Neuronal stem cell (in vitro differentiated cells): ENCODE measurements at regions not wholly inside any gene's neighbourhood (a gene's known extent, or its start where the extent isn't known, plus 50 kb on each side); places are given as distances from the start of the nearest gene placed in this dataset.

ENCODE experiments used
- DNase-seq: peaks from one replicate; pipeline ENCODE4 v3.0.0-alpha.2; 2013; ENCODE audit warnings: low spot score
- H2AFZ ChIP-seq: one replicate; pipeline ENCODE4 v1.6.1; 2013; ENCODE audit warnings: mild to moderate bottlenecking, low read length, inconsistent platforms
- H2AK5ac ChIP-seq: 2 replicates; pipeline ENCODE4 v1.6.1; 2013; ENCODE audit warnings: low read depth, mild to moderate bottlenecking, inconsistent platforms, low read length, moderate library complexity, mixed read lengths
- H2BK120ac ChIP-seq: 2 replicates; pipeline ENCODE4 v1.6.1; 2013; ENCODE audit warnings: low read depth, mild to moderate bottlenecking, inconsistent platforms, low read length, moderate library complexity, mixed read lengths
- H2BK12ac ChIP-seq: one replicate; pipeline ENCODE4 v1.6.1; 2013; ENCODE audit warnings: low read length, inconsistent platforms
- H2BK15ac ChIP-seq: 2 replicates; pipeline ENCODE4 v1.6.1; 2013; ENCODE audit warnings: mild to moderate bottlenecking, low read length, inconsistent platforms, mixed read lengths
- H2BK5ac ChIP-seq: one replicate; pipeline ENCODE4 v1.6.1; 2013; ENCODE audit warnings: inconsistent platforms, mild to moderate bottlenecking, low read length, moderate library complexity
- H3K14ac ChIP-seq: one replicate; pipeline ENCODE4 v1.6.1; 2013; ENCODE audit warnings: low read length, inconsistent platforms
- H3K18ac ChIP-seq: 2 replicates; pipeline ENCODE4 v1.6.1; 2013; ENCODE audit warnings: low read length, inconsistent platforms
- H3K23ac ChIP-seq: 2 replicates; pipeline ENCODE4 v1.6.1; 2013; ENCODE audit warnings: low read depth, mild to moderate bottlenecking, mixed read lengths, low read length, inconsistent platforms; ENCODE audit not compliant: poor library complexity
- H3K27ac ChIP-seq: replicated peaks from 3 replicates; pipeline ENCODE4 v1.5.1; 2013; ENCODE audit warnings: low read length, inconsistent platforms
- H3K27me3 ChIP-seq, 3 experiments: 2 replicates each; pipeline ENCODE4 v1.6.1; 2013; ENCODE audit warnings: low read length in 3 of 3, mild to moderate bottlenecking in 2 of 3, inconsistent platforms in 1 of 3, low read depth in 1 of 3, mixed read lengths in 1 of 3, moderate library complexity in 1 of 3; ENCODE audit not compliant: control insufficient read depth in 3 of 3, insufficient read depth in 3 of 3
- H3K36me3 ChIP-seq, 2 donors: replicated peaks in 1 of 2; 2 replicates each; pipeline ENCODE4 v1.6.1; 2013; ENCODE audit warnings: low read length in 2 of 2; ENCODE audit not compliant: control insufficient read depth in 2 of 2, insufficient read depth in 2 of 2
- H3K4ac ChIP-seq: 2 replicates; pipeline ENCODE4 v1.6.1; 2013; ENCODE audit warnings: inconsistent platforms, mild to moderate bottlenecking, low read length, moderate library complexity
- H3K4me1 ChIP-seq, 2 donors: 1 replicate in 1 of 2; 2 replicates in 1 of 2; pipeline ENCODE4 v1.6.1; 2013; ENCODE audit warnings: low read length in 2 of 2, low read depth in 1 of 2; ENCODE audit not compliant: control insufficient read depth in 2 of 2, insufficient read depth in 1 of 2
- H3K4me2 ChIP-seq: one replicate; pipeline ENCODE4 v1.6.1; 2013; ENCODE audit warnings: mild to moderate bottlenecking, low read length, inconsistent platforms; ENCODE audit not compliant: insufficient read depth, poor library complexity, severe bottlenecking
- H3K4me3 ChIP-seq, 2 donors: 2 replicates each; pipeline ENCODE4 v1.5.1; 2013; ENCODE audit warnings: low read length in 2 of 2, mild to moderate bottlenecking in 2 of 2, inconsistent platforms in 1 of 2, moderate library complexity in 1 of 2
- H3K79me1 ChIP-seq: one replicate; pipeline ENCODE4 v1.6.1; 2013; ENCODE audit warnings: low read depth, mild to moderate bottlenecking, inconsistent platforms, low read length, moderate library complexity
- H3K9ac ChIP-seq: one replicate; pipeline ENCODE4 v1.6.1; 2013; ENCODE audit warnings: mild to moderate bottlenecking, low read depth, low read length, inconsistent platforms; ENCODE audit not compliant: poor library complexity
- H3K9me3 ChIP-seq, 2 donors: replicated peaks in 1 of 2; 2 replicates each; pipeline versions ENCODE3 to v1.6.1; 2013; ENCODE audit warnings: low read length in 2 of 2, mild to moderate bottlenecking in 2 of 2, inconsistent platforms in 1 of 2, low read depth in 1 of 2, mixed read lengths in 1 of 2, moderate library complexity in 1 of 2; ENCODE audit not compliant: control insufficient read depth in 2 of 2, insufficient read depth in 1 of 2
- H4K8ac ChIP-seq: one replicate; pipeline ENCODE4 v1.6.1; 2013; ENCODE audit warnings: low read depth, mild to moderate bottlenecking, inconsistent platforms, low read length, moderate library complexity
- H4K91ac ChIP-seq: one replicate; pipeline ENCODE4 v1.6.1; 2013; ENCODE audit warnings: low read length, low read depth, mild to moderate bottlenecking, inconsistent platforms; ENCODE audit not compliant: poor library complexity
- WGBS, 2 donors: extraction: QIAGEN DNeasy Blood & Tissue Kit; methylation state at CpG; one replicate each; pipeline ENCODE4 v1.1.7; 2013; ENCODE audit warnings: missing lambda C conversion rate in 2 of 2, mixed read lengths in 1 of 2; ENCODE audit not compliant: insufficient read length in 2 of 2, insufficient replicate concordance in 1 of 2; ENCODE audit errors: extremely low coverage in 2 of 2; 5-methylcytosine and 5-hydroxymethylcytosine counted together

DNA sequence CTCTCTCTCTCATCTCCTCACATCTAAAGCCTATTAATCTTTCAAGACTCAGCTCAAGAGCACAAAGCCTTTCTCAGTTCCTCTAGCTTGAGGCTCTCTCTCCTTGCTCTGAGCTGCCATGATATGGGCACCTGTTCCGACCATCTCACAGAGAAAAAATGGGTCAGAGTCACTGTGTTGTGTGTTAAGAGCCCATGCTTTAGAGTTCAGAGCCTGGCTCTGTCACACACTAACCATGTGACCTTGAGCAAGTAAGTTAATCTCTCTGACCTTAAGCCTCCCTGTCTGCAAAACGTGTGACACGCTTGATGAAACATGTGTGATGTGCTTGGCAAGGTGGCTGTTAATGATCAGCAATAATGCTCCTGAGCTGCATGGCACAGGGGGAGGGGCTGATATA is 245.2 kb downstream of the DLEU7 start:
- Histone ChIP-seq H3K23ac (no peak overlapping the region), H3K4me1 (peaks cover 12 to 17% of the 10 kb centered on the region in 2 donors), H2BK120ac (no peak overlapping the region), H4K8ac (no peak overlapping the region), H3K14ac (no peak overlapping the region), H3K27me3 (no peaks in the 10 kb centered on the region), H3K9ac (no peak overlapping the region), H2BK15ac (no peak overlapping the region), H2AK5ac (no peak overlapping the region), H3K4me2 (no peak overlapping the region), H2BK12ac (no peak overlapping the region), H2BK5ac (no peak overlapping the region), H3K4me3 (no peak overlapping the region), H3K36me3 (no peaks in the 10 kb centered on the region), H3K79me1 (no peaks in the 10 kb centered on the region), H2AFZ (no peak overlapping the region), H4K91ac (no peak overlapping the region), H3K4ac (no peak overlapping the region), H3K9me3 (no peaks in the 10 kb centered on the region), H3K18ac (no peak overlapping the region), H3K27ac (no peak overlapping the region)
- WGBS, 2 donors = no CpG with 5 or more reads among the region's 3 CpGs
- DNase-seq = no peak

DNA sequence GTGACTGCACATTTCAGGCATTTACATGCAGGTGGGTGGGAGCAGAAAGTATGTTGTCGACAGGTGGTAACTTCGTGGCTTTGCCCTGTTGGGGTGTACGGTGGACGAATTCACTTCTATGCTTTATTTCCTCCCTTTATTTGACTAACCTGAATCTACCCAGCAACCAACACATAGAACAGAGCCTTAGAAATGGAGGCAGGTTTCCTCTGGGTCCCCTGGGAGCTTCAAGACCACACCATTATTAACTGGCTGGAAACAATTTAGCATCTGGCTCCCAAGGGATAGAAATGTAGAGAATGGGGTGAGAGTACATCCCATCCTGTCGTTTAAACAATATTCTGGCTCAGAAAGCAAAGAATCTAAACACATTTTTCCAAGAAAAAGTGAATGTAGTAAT is 244.4 kb downstream of the DLEU7 start:
- Histone ChIP-seq H2BK15ac (no peak overlapping the region), H2AK5ac (no peak overlapping the region), H3K4ac (no peak overlapping the region), H3K9me3 (no peaks in the 10 kb centered on the region), H3K4me1 (peaks cover 10% of the 10 kb centered on the region in 2 donors), H3K4me2 (no peak overlapping the region), H3K79me1 (no peaks in the 10 kb centered on the region), H3K18ac (no peak overlapping the region), H2BK5ac (no peak overlapping the region), H4K8ac (no peak overlapping the region), H4K91ac (no peak overlapping the region), H3K14ac (no peak overlapping the region), H2BK12ac (no peak overlapping the region), H3K4me3 (no peak overlapping the region), H3K23ac (no peak overlapping the region), H3K27ac (no peak overlapping the region), H3K9ac (no peak overlapping the region), H3K36me3 (no peaks in the 10 kb centered on the region), H2BK120ac (no peak overlapping the region), H3K27me3 (no peaks in the 10 kb centered on the region), H2AFZ (no peak overlapping the region)
- WGBS, 2 donors = no CpG with 5 or more reads among the region's 5 CpGs
- DNase-seq = no peak

DNA sequence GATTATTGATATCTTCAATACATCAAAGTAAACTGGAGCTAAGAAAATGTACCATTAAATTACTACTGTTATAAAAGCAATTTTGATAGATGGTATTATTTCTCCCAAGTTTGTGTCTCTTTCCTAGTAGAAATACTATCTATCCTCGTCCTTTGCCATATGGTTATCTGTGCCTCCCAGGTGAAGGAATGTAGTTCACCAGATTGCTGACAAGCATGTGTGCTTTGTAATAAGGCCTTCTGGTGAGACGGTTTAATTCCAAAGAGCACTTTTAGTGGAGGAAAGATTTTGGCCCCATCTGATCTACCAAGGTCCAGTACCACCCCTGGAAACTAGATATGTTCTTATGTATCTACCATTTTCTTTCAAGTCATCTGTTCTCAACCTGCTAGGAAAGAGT is 243.6 kb downstream of the DLEU7 start:
- Histone ChIP-seq H3K18ac (no peak overlapping the region), H2BK12ac (no peak overlapping the region), H3K9ac (no peak overlapping the region), H3K4me3 (no peak overlapping the region), H3K14ac (no peak overlapping the region), H3K79me1 (no peaks in the 10 kb centered on the region), H3K27ac (no peak overlapping the region), H3K27me3 (no peaks in the 10 kb centered on the region), H3K36me3 (no peaks in the 10 kb centered on the region), H4K91ac (no peak overlapping the region), H2AK5ac (no peak overlapping the region), H3K4me2 (no peak overlapping the region), H3K9me3 (no peaks in the 10 kb centered on the region), H3K4me1 (peaks cover 4 to 5% of the 10 kb centered on the region in 2 donors), H2BK5ac (no peak overlapping the region), H2BK120ac (no peak overlapping the region), H3K4ac (no peak overlapping the region), H4K8ac (no peak overlapping the region), H3K23ac (no peak overlapping the region), H2BK15ac (no peak overlapping the region), H2AFZ (no peak overlapping the region)
- no peak for DNase-seq
- WGBS, 2 donors = no CpG with 5 or more reads among the region's 2 CpGs

DNA sequence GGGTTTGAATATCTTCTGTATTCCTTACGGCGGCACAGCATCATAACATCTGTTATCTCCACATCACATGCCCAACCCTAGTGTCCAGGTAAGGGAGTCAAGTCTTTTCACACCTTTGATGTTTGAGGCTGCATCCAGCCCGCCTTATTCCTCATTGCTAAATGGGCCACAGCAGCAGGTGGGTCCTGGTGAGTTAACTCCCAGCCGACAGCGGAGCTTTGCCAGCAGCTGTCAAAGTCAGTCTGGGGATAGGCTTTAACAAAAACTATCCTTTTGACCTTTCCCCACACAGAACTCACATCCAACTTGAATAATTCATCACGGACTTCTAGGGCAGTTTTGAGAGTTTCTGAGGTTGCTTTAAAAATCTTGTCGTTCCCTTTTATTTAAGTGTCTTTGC is 235.1 kb downstream of the DLEU7 start:
- no peak overlapping the region for H3K18ac ChIP-seq
- DNase-seq = no peak
- H2BK15ac ChIP-seq = no peak overlapping the region
- H3K14ac ChIP-seq = no peak overlapping the region
- H2AK5ac ChIP-seq = no peak overlapping the region
- H3K27me3 ChIP-seq = no peaks in the 10 kb centered on the region
- H4K8ac ChIP-seq = no peak overlapping the region
- H3K4ac ChIP-seq = no peak overlapping the region
- H3K4me3 ChIP-seq = no peak overlapping the region
- no peak overlapping the region for H3K4me2 ChIP-seq
- H2AFZ ChIP-seq = no peak overlapping the region
- no peak overlapping the region for H3K9ac ChIP-seq
- H3K27ac ChIP-seq = no peak overlapping the region
- no peak overlapping the region for H4K91ac ChIP-seq
- no peak overlapping the region for H2BK12ac ChIP-seq
- no peak overlapping the region for H2BK5ac ChIP-seq
- no peaks in the 10 kb centered on the region for H3K79me1 ChIP-seq
- H3K23ac ChIP-seq = no peak overlapping the region
- H2BK120ac ChIP-seq = no peak overlapping the region
- no peaks in the 10 kb centered on the region for H3K36me3 ChIP-seq
- H3K4me1 ChIP-seq = peaks cover 0 to 12% of the 10 kb centered on the region in 2 donors
- H3K9me3 ChIP-seq = no peaks in the 10 kb centered on the region
- WGBS, 2 donors = no CpG with 5 or more reads among the region's 7 CpGs
